ENCODE measurements at regions not wholly inside any gene's neighbourhood (a gene's known extent, or its start where the extent isn't known, plus 50 kb on each side); places are given as distances from the start of the nearest gene placed in this dataset.

- no peak for TF ChIP-seq CTCF (IDR thresholded peaks at IDR 0.05; ENCODE audit: poor library complexity)
- TF ChIP-seq EZH2 (IDR thresholded peaks at IDR 0.05; ENCODE audit: borderline replicate concordance), result no peak
Observed at GRCh38 chr13:50415428-50415827, 400.2 kb downstream of the KCNRG start.

Data from hepatocyte (in vitro differentiated cells).